ENCODE measurements at regions not wholly inside any gene's neighbourhood (a gene's known extent, or its start where the extent isn't known, plus 50 kb on each side); places are given as distances from the start of the nearest gene placed in this dataset.

GRCh38 chr2:226136739-226137138 is 662.9 kb downstream of the IRS1 start:
- no peak for TF ChIP-seq SIN3A (IDR thresholded peaks at IDR 0.05; ENCODE audit: borderline replicate concordance, insufficient read depth, low read depth, low read length)
- TF ChIP-seq CTCF (IDR thresholded peaks at IDR 0.05), result no peak

Measured in Panc1 (cell line).